GM18868 (cell line): ENCODE measurements at regions not wholly inside any gene's neighbourhood (a gene's known extent, or its start where the extent isn't known, plus 50 kb on each side); places are given as distances from the start of the nearest gene placed in this dataset.

ENCODE experiments used
- ATAC-seq: cut with Tn5 transposase; IDR thresholded peaks from one replicate; pipeline ENCODE4 v1.9.1; 2021; ENCODE audit warnings: mild to moderate bottlenecking, moderate library complexity; ENCODE audit not compliant: unreplicated experiment

DNA sequence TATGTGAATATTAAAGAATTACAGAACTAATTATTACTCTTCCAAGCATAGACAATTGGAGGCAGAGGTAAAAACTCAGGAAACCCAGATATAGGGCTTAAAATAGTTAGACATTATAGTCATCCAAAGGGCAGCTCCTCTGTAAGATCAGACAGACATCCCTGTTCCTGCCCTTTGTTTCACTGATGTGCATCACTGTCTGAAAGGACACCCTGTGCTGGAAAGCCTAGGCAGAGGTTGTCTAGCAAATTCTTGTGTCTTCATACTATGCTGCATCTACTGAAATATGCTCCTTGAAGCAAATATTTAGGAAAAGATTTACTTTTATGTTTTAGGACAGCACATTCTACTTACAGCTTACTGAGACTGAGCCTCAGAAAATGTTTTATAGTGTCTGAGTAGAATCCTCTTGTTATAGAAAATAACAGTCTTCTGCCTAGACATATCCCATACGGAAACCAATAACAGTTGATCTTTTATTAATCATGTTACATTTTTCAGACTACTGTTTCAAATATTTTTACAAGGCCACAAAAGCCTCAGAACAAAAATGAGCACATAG, 977.3 kb upstream of the CDH2 start:
- ATAC-seq, result no peak

GRCh38 chr18:29153091-29153490, 976.2 kb upstream of the CDH2 start:
- no peak for ATAC-seq

GRCh38 chr18:29147944-29148343, 971.0 kb upstream of the CDH2 start:
- ATAC-seq, result no peak

GRCh38 chr18:29146068-29146467, 969.1 kb upstream of the CDH2 start:
- no peak for ATAC-seq

DNA sequence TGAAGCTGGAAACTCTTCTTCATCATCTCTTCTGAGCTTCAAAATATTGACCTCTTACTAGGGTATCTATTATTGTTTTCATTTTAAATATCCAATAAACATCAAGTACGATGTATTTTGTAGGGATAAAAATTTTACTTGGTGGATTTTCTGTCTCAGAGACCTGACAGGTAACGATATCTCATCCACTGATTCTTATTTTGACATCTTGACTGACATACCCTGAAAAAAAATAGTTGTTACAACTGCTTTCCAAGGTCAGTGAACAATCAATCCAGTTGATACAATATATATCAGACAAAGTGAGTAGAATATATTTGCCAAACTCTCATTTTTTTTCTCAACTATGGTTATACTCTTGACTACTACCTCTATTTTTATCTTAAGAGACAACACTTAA, 963.7 kb upstream of the CDH2 start:
- ATAC-seq, result no peak

DNA sequence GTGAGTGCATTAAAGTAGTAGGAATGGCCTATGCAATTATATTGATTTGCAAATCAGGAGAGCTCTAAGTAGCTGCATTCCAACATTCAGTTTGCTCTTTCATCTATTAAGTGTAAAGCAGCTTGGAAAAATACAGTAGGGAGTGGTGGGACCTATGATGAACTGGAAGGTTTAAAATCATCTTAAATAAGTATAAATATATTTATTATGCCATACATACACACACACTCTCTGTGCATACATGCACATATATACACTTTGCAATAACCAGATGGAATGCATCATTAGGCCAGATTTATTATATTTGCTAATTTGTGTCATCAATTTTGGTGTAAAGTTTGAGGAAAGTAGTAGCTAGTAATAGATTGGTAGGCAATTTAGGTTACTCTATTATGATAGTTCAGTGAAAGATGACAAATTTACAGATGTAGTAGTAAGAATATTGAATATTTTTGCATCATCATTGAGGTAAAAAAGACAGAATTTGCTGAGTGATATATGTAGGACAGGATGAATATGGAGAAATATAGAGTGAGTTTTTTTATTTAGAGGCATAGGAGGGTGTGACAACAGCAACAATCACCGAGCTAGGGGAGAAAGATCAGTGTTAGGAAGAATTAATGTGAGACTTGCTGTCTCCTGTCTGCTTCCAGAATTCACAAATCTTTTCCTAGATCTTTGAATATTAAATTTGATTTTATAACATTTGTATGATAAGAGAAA, 961.0 kb upstream of the CDH2 start:
- ATAC-seq, result no peak

GRCh38 chr18:29123706-29124530, 947.0 kb upstream of the CDH2 start:
- ATAC-seq, result no peak

GRCh38 chr18:29104671-29105070, 927.7 kb upstream of the CDH2 start:
- no peak for ATAC-seq

GRCh38 chr18:29104227-29104626, 927.3 kb upstream of the CDH2 start:
- no peak for ATAC-seq

DNA sequence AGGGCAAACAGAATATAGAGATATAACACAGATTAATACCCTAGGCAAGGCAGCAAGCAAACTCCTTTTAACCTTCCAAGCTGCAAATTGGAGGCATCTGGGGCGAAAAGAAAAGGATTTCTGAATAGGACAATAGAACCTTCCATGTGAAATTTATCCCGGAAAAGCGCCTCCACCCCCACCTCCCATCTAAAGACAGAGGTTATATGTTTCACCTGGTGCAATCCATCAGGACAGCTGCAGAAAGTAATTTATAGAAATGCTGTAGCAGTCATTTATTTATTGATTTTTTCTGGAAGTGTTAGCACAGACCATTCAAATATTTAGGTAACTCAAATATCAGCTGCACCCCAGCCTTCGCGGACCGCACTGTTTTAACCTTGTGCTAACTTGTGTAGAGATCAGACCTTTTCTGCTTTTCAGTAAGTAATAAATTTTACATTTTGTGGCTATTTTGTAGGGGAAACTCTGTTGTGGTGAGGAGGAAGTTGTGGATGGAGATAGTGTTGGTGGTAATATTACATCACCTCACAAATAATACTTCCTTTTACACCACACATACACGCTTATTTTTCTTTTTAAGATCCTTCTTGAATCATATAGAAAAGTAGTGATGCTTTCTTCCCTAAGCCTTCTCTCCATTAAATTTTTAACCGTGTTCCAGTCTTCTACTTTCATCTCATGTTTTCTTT, 919.3 kb upstream of the CDH2 start:
- no peak for ATAC-seq

- no peak for ATAC-seq
Measured at GRCh38 chr18:29087616-29088246, 910.8 kb upstream of the CDH2 start.

GRCh38 chr18:29084120-29084519, 907.2 kb upstream of the CDH2 start:
- no peak for ATAC-seq

GRCh38 chr18:29083545-29083944, 906.6 kb upstream of the CDH2 start:
- no peak for ATAC-seq

DNA sequence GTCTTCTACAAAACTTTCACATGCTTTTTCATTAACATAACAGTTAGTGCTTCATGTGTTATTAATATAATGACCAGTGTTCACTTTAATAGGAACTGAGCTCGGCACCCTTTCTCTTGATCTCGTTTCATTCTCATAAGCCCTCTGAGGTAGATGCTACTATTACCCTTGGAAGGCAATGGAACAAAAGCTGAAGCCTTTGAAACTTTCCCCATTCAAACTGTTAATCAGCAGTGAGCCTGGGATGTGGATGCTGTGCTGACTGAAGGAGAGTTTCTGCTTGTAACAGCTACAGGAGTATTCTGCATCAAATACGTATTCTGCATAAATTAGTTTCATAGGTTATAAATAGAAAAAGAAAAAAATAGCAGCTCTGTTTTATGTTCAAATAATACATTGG, 904.0 kb upstream of the CDH2 start:
- no peak for ATAC-seq

GRCh38 chr18:29078273-29078672, 901.3 kb upstream of the CDH2 start:
- no peak for ATAC-seq

DNA sequence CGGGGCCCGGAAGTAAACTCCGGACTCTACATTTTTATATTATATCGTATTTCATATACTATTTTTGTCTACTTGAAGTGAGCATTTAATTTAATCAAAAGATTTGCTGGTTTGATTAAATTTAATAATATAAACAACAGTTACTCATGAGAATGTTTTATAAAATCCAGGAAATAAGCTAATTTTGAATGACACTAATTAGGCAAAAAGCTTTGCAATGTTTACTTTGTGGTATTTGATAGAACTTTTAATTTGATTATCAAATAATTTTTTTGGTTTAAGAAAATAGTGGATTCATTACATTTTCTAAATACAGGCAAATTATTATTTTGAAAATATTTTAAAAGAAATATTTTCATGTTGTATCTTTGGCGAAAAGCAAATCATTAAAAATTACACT, 900.4 kb upstream of the CDH2 start:
- no peak for ATAC-seq

DNA sequence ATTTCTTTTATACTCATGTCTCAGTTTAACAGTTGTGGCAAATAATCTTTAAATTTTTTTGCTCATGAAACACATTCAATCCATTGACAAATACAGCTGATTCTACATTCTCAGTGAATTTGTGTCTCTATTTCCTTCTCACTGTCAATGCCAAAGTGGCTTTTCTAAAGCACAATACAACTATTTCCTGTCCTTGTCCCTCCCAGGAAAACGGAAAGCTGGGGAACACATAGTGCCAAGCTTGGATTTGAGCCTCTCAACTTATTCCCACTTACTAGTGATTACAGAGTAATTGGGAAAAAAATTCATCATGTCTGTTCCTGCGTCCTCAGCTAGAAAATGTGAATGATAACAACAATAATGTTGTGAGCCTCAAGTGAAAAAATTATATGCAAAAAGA, 899.7 kb upstream of the CDH2 start:
- no peak for ATAC-seq

- no peak for ATAC-seq
Measured at GRCh38 chr18:29074147-29074546, 897.2 kb upstream of the CDH2 start.

DNA sequence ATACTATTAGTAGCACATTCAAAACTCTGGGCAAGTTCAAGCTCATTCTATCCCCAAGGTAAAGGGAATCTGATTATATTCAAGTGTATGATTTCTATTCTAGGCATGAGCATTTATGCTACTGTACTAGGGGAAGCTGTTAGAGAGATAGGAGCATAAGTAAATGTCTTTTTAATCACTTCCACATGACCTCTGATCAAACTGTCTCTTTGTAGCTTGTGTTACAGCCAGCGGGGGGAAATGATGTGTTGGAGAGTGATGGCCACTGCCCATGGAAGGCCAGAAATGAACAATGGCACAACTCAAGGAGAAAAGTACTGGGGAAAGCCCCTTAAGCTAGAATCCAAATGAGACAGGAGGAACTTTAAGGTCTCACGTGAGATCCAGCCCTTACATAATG, 894.9 kb upstream of the CDH2 start:
- no peak for ATAC-seq

- no peak for ATAC-seq
Measured at GRCh38 chr18:29063346-29063745, 886.4 kb upstream of the CDH2 start.

GRCh38 chr18:29062921-29063320, 886.0 kb upstream of the CDH2 start:
- ATAC-seq, result no peak
